ENCODE measurements at regions not wholly inside any gene's neighbourhood (a gene's known extent, or its start where the extent isn't known, plus 50 kb on each side); places are given as distances from the start of the nearest gene placed in this dataset.

GRCh38 chr3:152540120-152540519, 271.4 kb downstream of the MBNL1 start:
- Histone ChIP-seq H2AFZ (no peak overlapping the region), H3K9ac (no peak overlapping the region), H3K4me1 (no peaks in the 10 kb centered on the region), H3K4me3 (ENCODE audit: low read depth, low read length) (no peak overlapping the region), H3K27ac (no peak overlapping the region), H3K36me3 (ENCODE audit: control insufficient read depth, insufficient read depth, low read length) (no peaks in the 10 kb centered on the region), H3K4me2 (ENCODE audit: low read length) (no peak overlapping the region), H3K9me3 (ENCODE audit: control insufficient read depth, low read length) (no peaks in the 10 kb centered on the region), H3K27me3 (ENCODE audit: control insufficient read depth, insufficient read depth, low read length) (no peaks in the 10 kb centered on the region), H3K79me2 (no peaks in the 10 kb centered on the region)
- TF ChIP-seq, protein P1, sequence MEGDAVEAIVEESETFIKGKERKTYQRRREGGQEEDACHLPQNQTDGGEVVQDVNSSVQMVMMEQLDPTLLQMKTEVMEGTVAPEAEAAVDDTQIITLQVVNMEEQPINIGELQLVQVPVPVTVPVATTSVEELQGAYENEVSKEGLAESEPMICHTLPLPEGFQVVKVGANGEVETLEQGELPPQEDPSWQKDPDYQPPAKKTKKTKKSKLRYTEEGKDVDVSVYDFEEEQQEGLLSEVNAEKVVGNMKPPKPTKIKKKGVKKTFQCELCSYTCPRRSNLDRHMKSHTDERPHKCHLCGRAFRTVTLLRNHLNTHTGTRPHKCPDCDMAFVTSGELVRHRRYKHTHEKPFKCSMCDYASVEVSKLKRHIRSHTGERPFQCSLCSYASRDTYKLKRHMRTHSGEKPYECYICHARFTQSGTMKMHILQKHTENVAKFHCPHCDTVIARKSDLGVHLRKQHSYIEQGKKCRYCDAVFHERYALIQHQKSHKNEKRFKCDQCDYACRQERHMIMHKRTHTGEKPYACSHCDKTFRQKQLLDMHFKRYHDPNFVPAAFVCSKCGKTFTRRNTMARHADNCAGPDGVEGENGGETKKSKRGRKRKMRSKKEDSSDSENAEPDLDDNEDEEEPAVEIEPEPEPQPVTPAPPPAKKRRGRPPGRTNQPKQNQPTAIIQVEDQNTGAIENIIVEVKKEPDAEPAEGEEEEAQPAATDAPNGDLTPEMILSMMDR (IDR thresholded peaks at IDR 0.05) = no peak

DNA sequence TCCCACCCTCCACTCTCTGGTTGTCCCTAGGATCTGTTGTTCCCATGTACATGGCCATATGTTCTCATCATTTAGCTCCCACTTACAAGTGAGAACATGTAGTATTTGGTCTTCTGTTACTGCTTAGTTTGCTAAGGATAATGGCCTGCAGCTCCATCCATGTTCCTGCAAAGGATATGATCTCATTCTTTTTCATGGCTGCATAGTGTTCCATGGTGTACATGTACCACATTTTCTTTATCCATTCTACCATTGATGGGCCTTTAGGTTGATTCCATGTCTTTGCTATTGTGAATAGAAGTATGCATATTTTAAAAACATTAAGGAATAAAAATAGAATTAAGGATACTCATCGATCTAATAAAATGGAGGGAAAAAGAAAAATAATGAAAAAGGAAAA, 278.4 kb downstream of the MBNL1 start:
- Histone ChIP-seq H3K4me2 (ENCODE audit: low read length) (no peak overlapping the region), H3K4me1 (no peaks in the 10 kb centered on the region), H3K27me3 (ENCODE audit: control insufficient read depth, insufficient read depth, low read length) (no peaks in the 10 kb centered on the region), H3K36me3 (ENCODE audit: control insufficient read depth, insufficient read depth, low read length) (no peaks in the 10 kb centered on the region), H3K79me2 (no peaks in the 10 kb centered on the region), H3K9me3 (ENCODE audit: control insufficient read depth, low read length) (no peaks in the 10 kb centered on the region), H3K4me3 (ENCODE audit: low read depth, low read length) (no peak overlapping the region), H2AFZ (no peak overlapping the region), H3K9ac (no peak overlapping the region), H3K27ac (no peak overlapping the region)
- TF ChIP-seq, protein P1 (IDR thresholded peaks at IDR 0.05) = no peak

DNA sequence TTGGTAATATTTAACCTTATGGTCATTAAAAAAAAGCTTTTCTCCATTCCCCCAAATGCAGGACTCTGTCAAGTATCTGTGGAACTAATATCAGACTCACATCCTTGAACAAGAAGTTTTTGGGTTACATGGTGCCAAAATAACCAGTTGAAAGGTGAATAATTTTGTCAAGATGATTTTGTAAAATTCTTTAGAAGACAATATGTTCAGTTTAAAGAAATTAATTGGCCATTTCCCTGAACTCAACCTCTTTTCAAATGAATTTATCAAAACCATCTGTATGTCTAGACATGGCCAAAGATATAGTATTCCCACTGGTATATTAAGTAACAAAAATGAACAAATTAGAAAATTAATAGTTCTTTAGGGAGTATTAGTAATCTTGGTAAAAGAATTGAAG, 280.5 kb downstream of the MBNL1 start:
- Histone ChIP-seq H3K79me2 (no peaks in the 10 kb centered on the region), H3K27me3 (ENCODE audit: control insufficient read depth, insufficient read depth, low read length) (no peaks in the 10 kb centered on the region), H3K4me3 (ENCODE audit: low read depth, low read length) (no peak overlapping the region), H3K27ac (no peak overlapping the region), H3K4me2 (ENCODE audit: low read length) (no peak overlapping the region), H3K9ac (no peak overlapping the region), H3K4me1 (no peaks in the 10 kb centered on the region), H3K9me3 (ENCODE audit: control insufficient read depth, low read length) (no peaks in the 10 kb centered on the region), H2AFZ (no peak overlapping the region), H3K36me3 (ENCODE audit: control insufficient read depth, insufficient read depth, low read length) (no peaks in the 10 kb centered on the region)
- TF ChIP-seq, protein P1 (IDR thresholded peaks at IDR 0.05) = no peak

DNA sequence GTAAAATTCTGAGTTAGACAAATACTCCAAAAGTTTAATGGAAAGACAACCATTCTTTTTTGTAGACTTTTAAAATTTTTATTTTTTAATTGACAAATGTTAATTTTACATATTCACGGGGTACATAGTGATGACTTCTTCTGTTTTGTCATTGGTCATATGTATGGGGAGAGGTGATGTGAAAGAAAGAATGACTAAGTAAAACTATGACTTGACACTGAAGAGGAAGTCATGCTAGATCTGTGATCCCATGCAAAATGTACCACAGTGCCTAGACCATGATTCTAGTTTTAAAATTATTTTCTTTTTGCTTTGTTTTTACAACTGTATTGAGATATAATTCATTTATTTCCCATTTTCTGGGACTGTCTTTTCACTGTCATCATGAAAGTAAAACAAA, 281.6 kb downstream of the MBNL1 start:
- TF ChIP-seq, protein P1 (IDR thresholded peaks at IDR 0.05) = no peak
- Histone ChIP-seq H3K9ac (no peak overlapping the region), H2AFZ (no peak overlapping the region), H3K4me1 (no peaks in the 10 kb centered on the region), H3K27me3 (ENCODE audit: control insufficient read depth, insufficient read depth, low read length) (no peaks in the 10 kb centered on the region), H3K4me2 (ENCODE audit: low read length) (no peak overlapping the region), H3K27ac (no peak overlapping the region), H3K4me3 (ENCODE audit: low read depth, low read length) (no peak overlapping the region), H3K36me3 (ENCODE audit: control insufficient read depth, insufficient read depth, low read length) (no peaks in the 10 kb centered on the region), H3K9me3 (ENCODE audit: control insufficient read depth, low read length) (no peaks in the 10 kb centered on the region), H3K79me2 (no peaks in the 10 kb centered on the region)

DNA sequence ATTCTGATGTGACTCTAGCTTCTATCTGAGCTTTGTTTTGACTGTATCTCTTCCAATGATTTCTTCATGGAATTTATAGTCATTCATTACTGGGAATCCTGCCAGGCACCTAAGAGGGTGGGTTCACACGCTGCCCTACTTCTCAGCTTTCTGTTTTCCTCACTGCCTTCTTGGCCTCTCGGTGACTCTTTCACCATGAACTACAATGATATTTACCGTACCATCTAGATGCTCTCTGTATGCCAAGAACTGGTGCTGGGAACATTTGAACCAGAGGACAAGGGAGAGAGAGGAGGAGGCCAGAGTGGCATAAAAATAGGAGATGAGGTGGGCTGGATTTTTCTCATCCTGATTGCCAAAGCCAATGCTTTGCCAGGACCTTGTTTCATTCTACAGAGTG, 280.0 kb upstream of the P2RY1 start:
- no peak overlapping the region for H2AFZ ChIP-seq
- H3K4me2 ChIP-seq (ENCODE audit: low read length) = no peak overlapping the region
- H3K4me3 ChIP-seq (ENCODE audit: low read depth, low read length) = no peak overlapping the region
- no peaks in the 10 kb centered on the region for H3K79me2 ChIP-seq
- no peaks in the 10 kb centered on the region for H3K4me1 ChIP-seq
- no peaks in the 10 kb centered on the region for H3K36me3 ChIP-seq (ENCODE audit: control insufficient read depth, insufficient read depth, low read length)
- H3K9me3 ChIP-seq (ENCODE audit: control insufficient read depth, low read length) = no peaks in the 10 kb centered on the region
- H3K27ac ChIP-seq = no peak overlapping the region
- TF ChIP-seq, protein P1 (IDR thresholded peaks at IDR 0.05) = no peak
- no peaks in the 10 kb centered on the region for H3K27me3 ChIP-seq (ENCODE audit: control insufficient read depth, insufficient read depth, low read length)
- H3K9ac ChIP-seq = no peak overlapping the region

Measured in parathyroid adenoma (tissue), 2 donors.